Upper lobe of left lung (tissue), 4 donors: ENCODE measurements at regions not wholly inside any gene's neighbourhood (a gene's known extent, or its start where the extent isn't known, plus 50 kb on each side); places are given as distances from the start of the nearest gene placed in this dataset.
"Not testable (repeated sequence)": the region's sequence is repeated elsewhere in the genome, so short reads cannot be mapped to it uniquely, and the experiment has no call there.

ENCODE experiments used
- EP300 ChIP-seq, 4 donors: sonication (generic); formaldehyde crosslinking; IDR thresholded peaks; one replicate each; pipeline ENCODE4 v1.5.1; 2017; ENCODE audit warnings: antibody characterized with exemption in 4 of 4, control low read depth in 2 of 4
- POLR2A ChIP-seq, 4 donors: fragments of 450-650 bp; IDR thresholded peaks; one replicate each; pipeline ENCODE4 v1.5.1; 2016 to 2017; ENCODE audit warnings: antibody characterized with exemption in 4 of 4, mild to moderate bottlenecking in 2 of 4
- TF ChIP-seq, protein P1 (sequence below), 6 experiments: fragments of 450-650 bp in 4 of 6; fragments of 200-600 bp in 2 of 6; sonication (generic) in 2 of 6; IDR thresholded peaks; one replicate each; pipeline ENCODE4 v1.5.1; 2016 to 2019; ENCODE audit warnings: antibody characterized with exemption in 6 of 6

- TF ChIP-seq, protein P1, sequence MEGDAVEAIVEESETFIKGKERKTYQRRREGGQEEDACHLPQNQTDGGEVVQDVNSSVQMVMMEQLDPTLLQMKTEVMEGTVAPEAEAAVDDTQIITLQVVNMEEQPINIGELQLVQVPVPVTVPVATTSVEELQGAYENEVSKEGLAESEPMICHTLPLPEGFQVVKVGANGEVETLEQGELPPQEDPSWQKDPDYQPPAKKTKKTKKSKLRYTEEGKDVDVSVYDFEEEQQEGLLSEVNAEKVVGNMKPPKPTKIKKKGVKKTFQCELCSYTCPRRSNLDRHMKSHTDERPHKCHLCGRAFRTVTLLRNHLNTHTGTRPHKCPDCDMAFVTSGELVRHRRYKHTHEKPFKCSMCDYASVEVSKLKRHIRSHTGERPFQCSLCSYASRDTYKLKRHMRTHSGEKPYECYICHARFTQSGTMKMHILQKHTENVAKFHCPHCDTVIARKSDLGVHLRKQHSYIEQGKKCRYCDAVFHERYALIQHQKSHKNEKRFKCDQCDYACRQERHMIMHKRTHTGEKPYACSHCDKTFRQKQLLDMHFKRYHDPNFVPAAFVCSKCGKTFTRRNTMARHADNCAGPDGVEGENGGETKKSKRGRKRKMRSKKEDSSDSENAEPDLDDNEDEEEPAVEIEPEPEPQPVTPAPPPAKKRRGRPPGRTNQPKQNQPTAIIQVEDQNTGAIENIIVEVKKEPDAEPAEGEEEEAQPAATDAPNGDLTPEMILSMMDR (IDR thresholded peaks at IDR 0.05), result not testable (repeated sequence)
- TF ChIP-seq POLR2A, EP300 (IDR thresholded peaks at IDR 0.05): not testable (repeated sequence)
Observed at GRCh38 chr3:125918866-125919265, 50.1 kb upstream of the ROPN1B start.
